CD4-positive, alpha-beta T cell treated with Interleukin-21 for 1 hour (primary cell): ENCODE measurements at regions not wholly inside any gene's neighbourhood (a gene's known extent, or its start where the extent isn't known, plus 50 kb on each side); places are given as distances from the start of the nearest gene placed in this dataset.
A peak's percentile ranks its signal among the peaks of the same experiment; 100 is the strongest.

Experiments
- DNase-seq: peaks from one replicate; pipeline ENCODE4 v3.0.0-alpha.2; 2020

- DNase-seq: peak; percentile 8
These were observed 151.3 kb upstream of the KCNIP4 start for GRCh38 chr4:22099896-22100295.

- no peak for DNase-seq
These were observed 149.0 kb upstream of the KCNIP4 start for GRCh38 chr4:22097596-22097995.

GRCh38 chr4:22094217-22094616 lies 145.6 kb upstream of the KCNIP4 start:
- DNase-seq: no peak

- no peak for DNase-seq
These were observed 144.6 kb upstream of the KCNIP4 start for GRCh38 chr4:22093126-22093525.

GRCh38 chr4:22091906-22092305 lies 143.3 kb upstream of the KCNIP4 start:
- DNase-seq: no peak

- no peak for DNase-seq
These were observed 142.8 kb upstream of the KCNIP4 start for GRCh38 chr4:22091352-22091717.

- DNase-seq: no peak
These were observed 142.2 kb upstream of the KCNIP4 start for GRCh38 chr4:22090661-22091351.

- no peak for DNase-seq
These were observed 129.0 kb upstream of the KCNIP4 start for GRCh38 chr4:22077571-22077970.

- DNase-seq: no peak
These were observed 124.2 kb upstream of the KCNIP4 start for GRCh38 chr4:22072726-22073125.

GRCh38 chr4:22072240-22072639 lies 123.7 kb upstream of the KCNIP4 start:
- DNase-seq: no peak

- no peak for DNase-seq
These were observed 123.2 kb upstream of the KCNIP4 start for GRCh38 chr4:22071749-22072148.

- no peak for DNase-seq
These were observed 121.7 kb upstream of the KCNIP4 start for GRCh38 chr4:22070256-22070655.

GRCh38 chr4:22063613-22064012 lies 115.0 kb upstream of the KCNIP4 start:
- no peak for DNase-seq

GRCh38 chr4:22062676-22063075 lies 114.1 kb upstream of the KCNIP4 start:
- DNase-seq: no peak

- no peak for DNase-seq
These were observed 107.4 kb upstream of the KCNIP4 start for GRCh38 chr4:22055954-22056353.

GRCh38 chr4:22052076-22052475 lies 103.5 kb upstream of the KCNIP4 start:
- no peak for DNase-seq

GRCh38 chr4:22048323-22048722 lies 99.8 kb upstream of the KCNIP4 start:
- no peak for DNase-seq

- DNase-seq: no peak
These were observed 99.2 kb upstream of the KCNIP4 start for GRCh38 chr4:22047793-22048192.

GRCh38 chr4:22045051-22045630 lies 96.6 kb upstream of the KCNIP4 start:
- DNase-seq: no peak

- no peak for DNase-seq
These were observed 82.9 kb upstream of the KCNIP4 start for GRCh38 chr4:22031423-22031822.

GRCh38 chr4:22030881-22031280 lies 82.3 kb upstream of the KCNIP4 start:
- DNase-seq: no peak

- DNase-seq: no peak
These were observed 81.7 kb upstream of the KCNIP4 start for GRCh38 chr4:22030307-22030706.

GRCh38 chr4:22029803-22030202 lies 81.2 kb upstream of the KCNIP4 start:
- no peak for DNase-seq

- no peak for DNase-seq
These were observed 72.5 kb upstream of the KCNIP4 start for GRCh38 chr4:22021106-22021505.

GRCh38 chr4:22020129-22020528 lies 71.6 kb upstream of the KCNIP4 start:
- DNase-seq: no peak
